Lung (tissue), 11 donors: ENCODE measurements at regions not wholly inside any gene's neighbourhood (a gene's known extent, or its start where the extent isn't known, plus 50 kb on each side); places are given as distances from the start of the nearest gene placed in this dataset.

Source experiments
- ATAC-seq: fragments of 200-7000 bp; cut with Tn5 transposase; one replicate; pipeline ENCODE4 v1.9.1; 2020; ENCODE audit warnings: moderate number of reproducible peaks; ENCODE audit not compliant: insufficient read depth, low FRiP score
- DNase-seq, 3 donors: peaks; one replicate each; pipeline ENCODE4 v3.0.0-alpha.2; 2013 to 2017
- H3K27ac ChIP-seq, 2 donors: one replicate each; pipeline ENCODE4 v1.5.1; 2013; ENCODE audit warnings: mild to moderate bottlenecking in 2 of 2, moderate library complexity in 2 of 2, control low read depth in 1 of 2, inconsistent platforms in 1 of 2, low read depth in 1 of 2, low read length in 1 of 2
- H3K27me3 ChIP-seq, 3 donors: one replicate each; pipeline ENCODE4 v1.5.1; 2013; ENCODE audit warnings: low read length in 2 of 3; ENCODE audit not compliant: control insufficient read depth in 3 of 3, insufficient read depth in 3 of 3
- H3K36me3 ChIP-seq, 4 donors: one replicate each; pipeline ENCODE4 v1.5.1; 2013; ENCODE audit warnings: low read length in 4 of 4, mild to moderate bottlenecking in 1 of 4, moderate library complexity in 1 of 4; ENCODE audit not compliant: control insufficient read depth in 4 of 4, insufficient read depth in 4 of 4
- H3K4me1 ChIP-seq, 5 donors: one replicate each; pipeline ENCODE4 v1.5.1; 2013; ENCODE audit warnings: low read length in 5 of 5, mild to moderate bottlenecking in 2 of 5, moderate library complexity in 1 of 5; ENCODE audit not compliant: control insufficient read depth in 5 of 5, insufficient read depth in 5 of 5
- H3K4me3 ChIP-seq: one replicate; pipeline ENCODE4 v1.5.1; 2013; ENCODE audit warnings: mild to moderate bottlenecking, control low read depth, moderate library complexity
- H3K9ac ChIP-seq, 2 donors: one replicate each; pipeline ENCODE4 v1.5.1; 2013; ENCODE audit warnings: low read length in 2 of 2, control low read depth in 1 of 2; ENCODE audit not compliant: insufficient read depth in 1 of 2
- H3K9me3 ChIP-seq, 4 donors: one replicate each; pipeline ENCODE4 v1.5.1; 2013; ENCODE audit warnings: low read length in 3 of 4, mild to moderate bottlenecking in 1 of 4, moderate library complexity in 1 of 4; ENCODE audit not compliant: control insufficient read depth in 4 of 4, insufficient read depth in 3 of 4
- CTCF ChIP-seq: IDR thresholded peaks from 2 replicates; pipeline ENCODE4 v1.5.1; 2012; ENCODE audit warnings: mild to moderate bottlenecking; ENCODE audit errors: control extremely low read depth, extremely low read depth
- WGBS, 2 donors: extraction: QIAGEN DNeasy Blood & Tissue Kit; methylation state at CpG; one replicate each; pipeline ENCODE4 v1.1.7; 2013; 5-methylcytosine and 5-hydroxymethylcytosine counted together
- donor health status: control.
- donor health status: control.
- donor health status: Bipolar disorder and iron deficiency.
- donor health status: healthy.
- donor health status: DM: yes; HTN: yes; CAD: no.

GRCh38 chr11:45512471-45513148 lies 152.8 kb downstream of the CHST1 start:
- DNase-seq (peak in 1 of 3 donors; percentile 26), ATAC-seq (no peak)
- Histone ChIP-seq H3K9me3 (no peaks in the 10 kb centered on the region), H3K4me1 (no peaks in the 10 kb centered on the region), H3K4me3 (no peak overlapping the region), H3K36me3 (no peaks in the 10 kb centered on the region), H3K27ac (no peak overlapping the region), H3K27me3 (no peaks in the 10 kb centered on the region), H3K9ac (no peak overlapping the region)
- 69 to 85% methylated on average over 3 of the region's 3 CpGs for WGBS, 2 donors
- TF ChIP-seq CTCF, result no peak

GRCh38 chr11:45511566-45511965 lies 153.9 kb downstream of the CHST1 start:
- ATAC-seq, result no peak

GRCh38 chr11:45507916-45508315 lies 157.5 kb downstream of the CHST1 start:
- Histone ChIP-seq H3K9me3 (peaks cover 0 to 3% (median under 1%) of the 10 kb centered on the region in 4 donors), H3K36me3 (no peaks in the 10 kb centered on the region), H3K4me3 (no peak overlapping the region), H3K27me3 (no peaks in the 10 kb centered on the region), H3K9ac (no peak overlapping the region), H3K27ac (no peak overlapping the region), H3K4me1 (no peaks in the 10 kb centered on the region)
- no peak for DNase-seq
- no peak for TF ChIP-seq CTCF
- WGBS, 2 donors, result 81 to 93% methylated on average over 4 of the region's 4 CpGs
- ATAC-seq, result no peak

More at GRCh38 chr11:45511566-45511965, 153.9 kb downstream of the CHST1 start:
- no peaks in the 10 kb centered on the region for H3K36me3 ChIP-seq
- DNase-seq, result peak; percentile 49 to 64 (median 54)
- H3K27ac ChIP-seq, result no peak overlapping the region
- 82 to 83% methylated on average over 9 of the region's 9 CpGs for WGBS, 2 donors
- TF ChIP-seq CTCF, result no peak
- no peaks in the 10 kb centered on the region for H3K27me3 ChIP-seq
- no peak overlapping the region for H3K4me3 ChIP-seq
- no peaks in the 10 kb centered on the region for H3K9me3 ChIP-seq
- no peak overlapping the region for H3K9ac ChIP-seq
- H3K4me1 ChIP-seq, result no peaks in the 10 kb centered on the region

- TF ChIP-seq CTCF, result no peak
- peaks cover 0 to 3% (median under 1%) of the 10 kb centered on the region in 4 donors for H3K9me3 ChIP-seq
- DNase-seq (no peak), ATAC-seq (no peak)
- no peak overlapping the region for H3K4me3 ChIP-seq
- H3K27ac ChIP-seq, result no peak overlapping the region
- no peak overlapping the region for H3K9ac ChIP-seq
- no peaks in the 10 kb centered on the region for H3K36me3 ChIP-seq
- H3K27me3 ChIP-seq, result no peaks in the 10 kb centered on the region
- H3K4me1 ChIP-seq, result peaks cover 0 to 20% (median 0%) of the 10 kb centered on the region in 5 donors
- WGBS, 2 donors, result 91 to 93% methylated on average over 4 of the region's 4 CpGs
Measured at GRCh38 chr11:45503311-45503710, 162.1 kb downstream of the CHST1 start.
